ENCODE measurements at regions not wholly inside any gene's neighbourhood (a gene's known extent, or its start where the extent isn't known, plus 50 kb on each side); places are given as distances from the start of the nearest gene placed in this dataset.

DNA sequence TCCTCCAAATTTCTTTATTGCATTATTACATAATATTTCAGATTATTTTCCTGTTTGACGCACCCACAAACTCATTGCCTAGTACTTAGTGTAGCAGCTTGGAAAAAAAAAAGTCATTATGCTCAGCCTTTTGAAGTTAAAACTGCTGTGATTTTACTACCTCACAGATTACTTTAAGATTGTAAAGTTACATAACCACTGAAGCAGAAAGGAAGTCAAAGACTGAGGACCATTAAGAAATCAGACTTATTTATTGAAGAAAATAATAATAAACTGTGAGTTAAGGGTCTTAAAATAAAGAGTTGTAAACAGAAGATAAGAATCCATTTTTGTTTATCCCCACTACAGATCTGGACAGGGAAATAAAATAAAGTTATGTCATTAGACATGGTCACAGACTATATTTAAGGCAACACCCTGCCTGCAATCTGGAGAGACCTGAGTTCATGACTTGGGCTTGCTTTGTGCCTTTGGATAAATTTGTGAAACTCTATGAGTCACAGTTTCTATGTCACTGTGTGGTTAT is 212.1 kb upstream of the ROBO2 start:
- Histone ChIP-seq H2AFZ (ENCODE audit: low read depth, low read length) (no peak overlapping the region), H4K20me1 (replicated peaks; ENCODE audit: control insufficient read depth, insufficient read depth, low read length) (no peaks in the 10 kb centered on the region), H3K27me3 (ENCODE audit: control insufficient read depth in 2 of 2, insufficient read depth in 2 of 2, low read length in 2 of 2) (no peaks in the 10 kb centered on the region), H3K79me2 (ENCODE audit: control insufficient read depth, insufficient read depth, low read length) (no peaks in the 10 kb centered on the region), H3K4me2 (ENCODE audit: insufficient read depth, low read length) (no peak overlapping the region), H3K9me3 (replicated peaks; ENCODE audit: control insufficient read depth, insufficient read depth, low read depth, low read length) (no peaks in the 10 kb centered on the region), H3K36me3 (ENCODE audit: control insufficient read depth, insufficient read depth, low read length) (no peaks in the 10 kb centered on the region), H3K4me1 (replicated peaks in 1 of 2; ENCODE audit: control insufficient read depth in 2 of 2, insufficient read depth in 2 of 2, low read length in 2 of 2) (no peaks in the 10 kb centered on the region), H3K27ac (ENCODE audit: extremely low read depth, low read depth, low read length) (no peak overlapping the region), H3K4me3 (no peak overlapping the region), H3K9ac (ENCODE audit: insufficient read depth in 1 of 2, low read depth in 2 of 2, low read length in 2 of 2) (no peak overlapping the region), H3K9me1 (ENCODE audit: control insufficient read depth, insufficient read depth, low read length) (no peaks in the 10 kb centered on the region)
- POLR2A ChIA-PET, result interaction anchor here (0.6 kb wide), 1 partner anchor 83 kb away, joined by 3 read pairs; no protein-coding TSS in a partner anchor
- no TSS peak for BruUV-seq (replicated peaks)
- in situ Hi-C loops (cut with MboI) (no loop called here), intact Hi-C loops (cut with micrococcal nuclease) (no loop called here)
- WGBS (ENCODE audit: insufficient coverage, low coverage, missing lambda C conversion rate), result 0% methylated on average over 1 of the region's 1 CpG
- CTCF ChIA-PET (ENCODE audit: low intra/inter-chr PET ratio), result no interaction called here
- no peak for ATAC-seq
- no peak for DNase-seq (ENCODE audit: extremely low read depth in 1 of 4, low spot score in 3 of 4)
- FAIRE-seq, result no peak
- TF ChIP-seq, protein P1, sequence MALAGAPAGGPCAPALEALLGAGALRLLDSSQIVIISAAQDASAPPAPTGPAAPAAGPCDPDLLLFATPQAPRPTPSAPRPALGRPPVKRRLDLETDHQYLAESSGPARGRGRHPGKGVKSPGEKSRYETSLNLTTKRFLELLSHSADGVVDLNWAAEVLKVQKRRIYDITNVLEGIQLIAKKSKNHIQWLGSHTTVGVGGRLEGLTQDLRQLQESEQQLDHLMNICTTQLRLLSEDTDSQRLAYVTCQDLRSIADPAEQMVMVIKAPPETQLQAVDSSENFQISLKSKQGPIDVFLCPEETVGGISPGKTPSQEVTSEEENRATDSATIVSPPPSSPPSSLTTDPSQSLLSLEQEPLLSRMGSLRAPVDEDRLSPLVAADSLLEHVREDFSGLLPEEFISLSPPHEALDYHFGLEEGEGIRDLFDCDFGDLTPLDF (CRISPR knock-in tag; IDR thresholded peaks at IDR 0.05), result no peak
- TF ChIP-seq, protein P2, sequence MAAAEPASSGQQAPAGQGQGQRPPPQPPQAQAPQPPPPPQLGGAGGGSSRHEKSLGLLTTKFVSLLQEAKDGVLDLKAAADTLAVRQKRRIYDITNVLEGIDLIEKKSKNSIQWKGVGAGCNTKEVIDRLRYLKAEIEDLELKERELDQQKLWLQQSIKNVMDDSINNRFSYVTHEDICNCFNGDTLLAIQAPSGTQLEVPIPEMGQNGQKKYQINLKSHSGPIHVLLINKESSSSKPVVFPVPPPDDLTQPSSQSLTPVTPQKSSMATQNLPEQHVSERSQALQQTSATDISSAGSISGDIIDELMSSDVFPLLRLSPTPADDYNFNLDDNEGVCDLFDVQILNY (CRISPR knock-in tag; IDR thresholded peaks at IDR 0.05), result no peak
- TF ChIP-seq ZNF133 (CRISPR knock-in tag; IDR thresholded peaks at IDR 0.05), result no peak
- TF ChIP-seq NFIC (IDR thresholded peaks at IDR 0.05), result no peak
- TF ChIP-seq RBM39 (optimal IDR thresholded peaks at IDR 0.05; ENCODE audit: low read depth, low read length), result no peak
- TF ChIP-seq ZNF695 (CRISPR knock-in tag; IDR thresholded peaks at IDR 0.05), result no peak
- TF ChIP-seq, protein P3, sequence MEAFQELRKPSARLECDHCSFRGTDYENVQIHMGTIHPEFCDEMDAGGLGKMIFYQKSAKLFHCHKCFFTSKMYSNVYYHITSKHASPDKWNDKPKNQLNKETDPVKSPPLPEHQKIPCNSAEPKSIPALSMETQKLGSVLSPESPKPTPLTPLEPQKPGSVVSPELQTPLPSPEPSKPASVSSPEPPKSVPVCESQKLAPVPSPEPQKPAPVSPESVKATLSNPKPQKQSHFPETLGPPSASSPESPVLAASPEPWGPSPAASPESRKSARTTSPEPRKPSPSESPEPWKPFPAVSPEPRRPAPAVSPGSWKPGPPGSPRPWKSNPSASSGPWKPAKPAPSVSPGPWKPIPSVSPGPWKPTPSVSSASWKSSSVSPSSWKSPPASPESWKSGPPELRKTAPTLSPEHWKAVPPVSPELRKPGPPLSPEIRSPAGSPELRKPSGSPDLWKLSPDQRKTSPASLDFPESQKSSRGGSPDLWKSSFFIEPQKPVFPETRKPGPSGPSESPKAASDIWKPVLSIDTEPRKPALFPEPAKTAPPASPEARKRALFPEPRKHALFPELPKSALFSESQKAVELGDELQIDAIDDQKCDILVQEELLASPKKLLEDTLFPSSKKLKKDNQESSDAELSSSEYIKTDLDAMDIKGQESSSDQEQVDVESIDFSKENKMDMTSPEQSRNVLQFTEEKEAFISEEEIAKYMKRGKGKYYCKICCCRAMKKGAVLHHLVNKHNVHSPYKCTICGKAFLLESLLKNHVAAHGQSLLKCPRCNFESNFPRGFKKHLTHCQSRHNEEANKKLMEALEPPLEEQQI (IDR thresholded peaks at IDR 0.05), result no peak

Data from K562 (cell line).